ENCODE measurements at regions not wholly inside any gene's neighbourhood (a gene's known extent, or its start where the extent isn't known, plus 50 kb on each side); places are given as distances from the start of the nearest gene placed in this dataset.

- TF ChIP-seq USF1 (CRISPR knock-in tag; IDR thresholded peaks at IDR 0.05) = peak; percentile 99
- peak in 1 of 2 experiments; percentile 61; a peak in 1 of 4 replicates for TF ChIP-seq UBTF (IDR thresholded peaks at IDR 0.05; ENCODE audit: borderline replicate concordance in 1 of 2, low read depth in 2 of 2, low read length in 2 of 2)
- peak; percentile 97 for TF ChIP-seq MITF (IDR thresholded peaks at IDR 0.05)
- TF ChIP-seq USF2 (CRISPR knock-in tag; IDR thresholded peaks at IDR 0.05) = peak; percentile 98
- no peak for TF ChIP-seq GABPB2 (CRISPR knock-in tag; conservative IDR thresholded peaks at IDR 0.05)
- peak; percentile 82 for TF ChIP-seq FOSL1 (tag; conservative IDR thresholded peaks at IDR 0.05)
- TF ChIP-seq FIP1L1 (IDR thresholded peaks at IDR 0.05; ENCODE audit: low read depth, low read length, poor library complexity, severe bottlenecking) = no peak
- peak; percentile 51; the same call in 1 of the 2 replicates for TF ChIP-seq KLF1 (tag; IDR thresholded peaks at IDR 0.05)
- peak; percentile 98 for TF ChIP-seq DPF2 (IDR thresholded peaks at IDR 0.05)
- no peak for TF ChIP-seq ZNF282 (CRISPR knock-in tag; IDR thresholded peaks at IDR 0.05)
- TF ChIP-seq NR2C1 (IDR thresholded peaks at IDR 0.05) = peak; percentile 77
- TF ChIP-seq NR2C1 (tag; IDR thresholded peaks at IDR 0.05) = peak; percentile 81
- TF ChIP-seq MCM3 (IDR thresholded peaks at IDR 0.05) = no peak
- no peak for TF ChIP-seq HOXB6 (CRISPR knock-in tag; IDR thresholded peaks at IDR 0.05; ENCODE audit: borderline replicate concordance)
- TF ChIP-seq JUNB (CRISPR knock-in tag; conservative IDR thresholded peaks at IDR 0.05) = no peak
- TF ChIP-seq CREB3 (tag; conservative IDR thresholded peaks at IDR 0.05; ENCODE audit: low read depth) = 0 out of 2 replicates have a peak, but pooled peaks have one; percentile 16
- TF ChIP-seq PRDM10 (IDR thresholded peaks at IDR 0.05; ENCODE audit: partially characterized antibody) = peak; percentile 79
Measured at GRCh38 chr1:58898739-58899586, 115.1 kb upstream of the JUN start (continued).
